ENCODE measurements at regions not wholly inside any gene's neighbourhood (a gene's known extent, or its start where the extent isn't known, plus 50 kb on each side); places are given as distances from the start of the nearest gene placed in this dataset.

GRCh38 chr15:96390986-96391385 is 60.5 kb downstream of the NR2F2 start:
- TF ChIP-seq POLR2A (IDR thresholded peaks at IDR 0.05), result no peak
- TF ChIP-seq, protein P1, sequence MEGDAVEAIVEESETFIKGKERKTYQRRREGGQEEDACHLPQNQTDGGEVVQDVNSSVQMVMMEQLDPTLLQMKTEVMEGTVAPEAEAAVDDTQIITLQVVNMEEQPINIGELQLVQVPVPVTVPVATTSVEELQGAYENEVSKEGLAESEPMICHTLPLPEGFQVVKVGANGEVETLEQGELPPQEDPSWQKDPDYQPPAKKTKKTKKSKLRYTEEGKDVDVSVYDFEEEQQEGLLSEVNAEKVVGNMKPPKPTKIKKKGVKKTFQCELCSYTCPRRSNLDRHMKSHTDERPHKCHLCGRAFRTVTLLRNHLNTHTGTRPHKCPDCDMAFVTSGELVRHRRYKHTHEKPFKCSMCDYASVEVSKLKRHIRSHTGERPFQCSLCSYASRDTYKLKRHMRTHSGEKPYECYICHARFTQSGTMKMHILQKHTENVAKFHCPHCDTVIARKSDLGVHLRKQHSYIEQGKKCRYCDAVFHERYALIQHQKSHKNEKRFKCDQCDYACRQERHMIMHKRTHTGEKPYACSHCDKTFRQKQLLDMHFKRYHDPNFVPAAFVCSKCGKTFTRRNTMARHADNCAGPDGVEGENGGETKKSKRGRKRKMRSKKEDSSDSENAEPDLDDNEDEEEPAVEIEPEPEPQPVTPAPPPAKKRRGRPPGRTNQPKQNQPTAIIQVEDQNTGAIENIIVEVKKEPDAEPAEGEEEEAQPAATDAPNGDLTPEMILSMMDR (IDR thresholded peaks at IDR 0.05), result no peak

All from ovary (tissue), 3 donors.